IPS-15b (cell line): ENCODE measurements at regions not wholly inside any gene's neighbourhood (a gene's known extent, or its start where the extent isn't known, plus 50 kb on each side); places are given as distances from the start of the nearest gene placed in this dataset.

Source experiments
- H3K27me3 ChIP-seq: one replicate; pipeline ENCODE4 v1.6.1; 2013; ENCODE audit warnings: low read length; ENCODE audit not compliant: control insufficient read depth, insufficient read depth
- H3K36me3 ChIP-seq: one replicate; pipeline ENCODE4 v1.6.1; 2013; ENCODE audit warnings: low read length; ENCODE audit not compliant: control insufficient read depth, insufficient read depth
- H3K4me1 ChIP-seq: one replicate; pipeline ENCODE4 v1.6.1; 2013; ENCODE audit warnings: mild to moderate bottlenecking, low read length; ENCODE audit not compliant: control insufficient read depth, insufficient read depth
- H3K4me3 ChIP-seq: one replicate; pipeline ENCODE4 v1.5.1; 2013; ENCODE audit warnings: low read depth, low read length
- H3K9ac ChIP-seq: one replicate; pipeline ENCODE4 v1.6.1; 2013; ENCODE audit warnings: low read depth, mild to moderate bottlenecking, low read length
- H3K9me3 ChIP-seq: one replicate; pipeline ENCODE4 v1.6.1; 2013; ENCODE audit warnings: mild to moderate bottlenecking, low read length; ENCODE audit not compliant: control insufficient read depth, insufficient read depth

DNA sequence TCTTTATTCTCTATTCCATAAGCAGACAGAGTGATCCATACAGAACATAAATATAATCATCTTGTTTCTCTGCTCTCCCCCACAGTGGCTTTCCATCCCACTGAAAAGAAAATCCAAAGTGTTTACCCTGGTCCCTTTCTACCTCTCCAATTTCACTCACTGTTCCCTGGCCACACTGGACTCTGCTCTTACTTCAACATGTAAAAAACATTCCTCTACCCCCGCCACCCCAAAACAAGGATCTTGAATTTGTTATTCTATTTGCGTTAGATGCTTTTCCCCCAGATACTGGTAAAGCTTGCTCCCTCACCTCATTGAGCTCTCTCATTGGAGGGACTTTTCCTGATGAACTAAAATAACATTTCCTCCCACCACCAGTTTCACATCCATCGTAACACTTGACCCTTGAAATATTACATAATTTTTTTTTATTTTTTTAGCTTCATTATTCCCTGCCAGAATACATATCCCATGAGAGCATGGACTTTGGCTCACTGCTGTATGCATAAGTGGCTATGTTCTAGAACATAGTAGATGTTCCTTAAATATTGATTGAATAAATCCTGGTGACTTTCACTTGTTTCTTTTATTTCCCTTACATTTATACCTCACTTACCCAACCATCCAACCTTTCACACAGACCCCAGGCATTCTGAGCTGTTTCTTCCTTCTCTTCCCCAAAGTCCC is 162.7 kb upstream of the MEIS2 start:
- Histone ChIP-seq H3K36me3 (no peaks in the 10 kb centered on the region), H3K4me3 (no peak overlapping the region), H3K4me1 (no peaks in the 10 kb centered on the region), H3K9me3 (no peaks in the 10 kb centered on the region), H3K27me3 (no peaks in the 10 kb centered on the region), H3K9ac (no peak overlapping the region)

DNA sequence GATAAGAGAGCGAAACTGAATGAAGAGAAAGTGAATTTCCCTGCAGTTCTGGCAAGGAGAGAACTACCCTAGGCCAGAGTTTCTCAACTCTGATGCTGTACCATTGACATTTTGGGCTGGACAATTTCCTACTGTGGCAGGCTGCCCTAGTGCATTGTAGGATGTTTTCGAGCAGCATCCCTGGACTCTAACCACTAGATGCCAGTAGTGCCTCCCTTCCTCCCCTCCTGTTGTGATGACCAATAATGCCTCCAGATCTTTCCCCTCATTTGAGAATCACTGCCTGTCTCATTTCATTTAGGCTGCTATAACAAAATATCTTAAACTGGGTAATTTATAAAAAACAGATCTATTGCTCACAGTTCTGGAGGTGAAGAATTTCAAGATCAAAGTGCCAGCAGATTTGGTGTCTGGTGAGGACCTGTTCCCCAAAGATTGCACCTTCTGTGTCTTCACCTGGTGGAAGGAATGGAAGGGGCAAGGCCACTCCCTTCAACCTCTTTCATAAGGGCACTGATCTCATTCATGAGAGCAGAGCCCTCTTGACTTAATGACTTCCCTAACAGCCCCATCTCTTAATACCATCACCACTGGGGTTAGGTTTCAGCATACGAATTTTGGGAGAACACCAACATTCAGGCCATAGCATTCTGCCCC is 188.9 kb upstream of the MEIS2 start:
- Histone ChIP-seq H3K27me3 (no peaks in the 10 kb centered on the region), H3K4me3 (no peak overlapping the region), H3K9ac (no peak overlapping the region), H3K9me3 (no peaks in the 10 kb centered on the region), H3K36me3 (peaks cover 2% of the 10 kb centered on the region), H3K4me1 (no peaks in the 10 kb centered on the region)

DNA sequence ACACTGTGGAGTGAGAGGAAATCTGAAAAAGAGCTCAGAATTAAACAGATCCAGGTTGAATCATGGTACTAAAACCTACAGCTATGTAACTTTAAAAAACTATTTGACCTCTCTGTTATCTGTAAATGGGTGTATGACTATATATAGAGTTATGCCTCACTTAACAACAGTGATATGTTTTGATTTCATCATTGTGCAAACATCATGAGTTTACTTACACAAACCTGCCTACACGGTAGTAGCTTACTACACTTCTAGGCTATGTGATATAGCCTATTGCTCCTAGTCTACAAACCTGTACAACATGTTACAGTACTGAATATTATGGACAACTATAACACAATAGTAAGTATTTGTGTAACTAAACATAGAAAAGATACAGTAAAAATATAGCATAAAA is 191.6 kb upstream of the MEIS2 start:
- Histone ChIP-seq H3K36me3 (peaks cover 2% of the 10 kb centered on the region), H3K4me3 (no peak overlapping the region), H3K9ac (no peak overlapping the region), H3K4me1 (no peaks in the 10 kb centered on the region), H3K9me3 (no peaks in the 10 kb centered on the region), H3K27me3 (no peaks in the 10 kb centered on the region)

DNA sequence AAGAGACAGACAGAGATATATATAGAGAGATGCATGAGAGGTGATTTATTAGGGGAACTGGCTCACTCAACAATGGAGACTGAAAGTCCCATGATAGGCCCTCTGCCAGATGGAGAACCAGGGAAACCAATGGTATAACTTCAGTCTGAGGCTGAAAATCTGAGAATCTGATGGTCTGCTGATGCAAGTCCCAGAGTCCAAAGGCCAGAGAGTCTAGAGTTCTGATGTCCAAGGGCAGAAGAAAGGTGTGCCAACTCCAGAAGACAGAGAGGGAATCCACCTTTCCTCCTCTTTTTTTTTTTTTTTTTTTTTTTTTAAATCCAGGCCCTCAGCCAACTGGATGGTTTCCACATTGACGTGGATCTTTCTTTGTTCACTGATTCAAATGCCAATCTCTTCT is 197.9 kb upstream of the MEIS2 start:
- Histone ChIP-seq H3K36me3 (no peaks in the 10 kb centered on the region), H3K9me3 (no peaks in the 10 kb centered on the region), H3K4me3 (no peak overlapping the region), H3K4me1 (no peaks in the 10 kb centered on the region), H3K27me3 (no peaks in the 10 kb centered on the region), H3K9ac (no peak overlapping the region)

DNA sequence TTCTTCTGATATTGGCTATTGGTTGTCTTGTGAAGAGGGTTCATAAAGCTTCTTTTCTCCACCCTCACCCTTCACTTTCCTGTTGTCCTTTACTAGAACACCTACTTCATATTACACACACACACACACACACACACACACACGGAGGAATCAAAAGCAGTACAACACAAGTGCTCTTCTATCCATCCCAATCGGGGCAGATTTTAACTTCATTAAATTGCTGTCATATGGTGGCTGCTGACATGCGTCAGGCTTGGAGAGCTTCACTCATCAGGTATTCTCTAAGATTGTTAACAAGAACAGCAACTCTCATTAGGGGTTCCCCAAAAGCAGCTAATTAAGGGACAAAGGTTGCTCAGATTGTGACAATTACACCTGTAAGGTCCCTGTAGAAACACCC is 239.1 kb upstream of the MEIS2 start:
- H3K4me3 ChIP-seq, result no peak overlapping the region
- H3K27me3 ChIP-seq, result no peaks in the 10 kb centered on the region
- no peaks in the 10 kb centered on the region for H3K9me3 ChIP-seq
- no peaks in the 10 kb centered on the region for H3K4me1 ChIP-seq
- H3K36me3 ChIP-seq, result no peaks in the 10 kb centered on the region
- no peak overlapping the region for H3K9ac ChIP-seq

DNA sequence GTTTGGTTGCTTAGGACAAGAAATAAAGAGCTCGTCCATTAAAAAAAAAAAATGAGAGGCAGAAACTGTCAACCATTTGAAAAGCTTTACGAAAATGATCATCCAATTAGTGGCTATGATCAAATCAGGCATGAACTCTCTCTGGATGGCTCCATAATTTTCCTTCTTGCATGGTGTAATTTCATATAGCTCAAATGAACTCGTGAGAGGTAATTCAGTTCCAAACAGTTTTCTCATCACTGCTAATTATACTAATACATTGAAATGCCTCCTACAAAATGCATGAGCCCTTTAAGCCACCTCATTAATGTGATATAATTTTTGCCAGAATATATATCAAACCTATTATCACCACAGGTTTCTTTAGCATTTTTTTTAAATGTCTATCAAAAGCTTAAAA is 239.5 kb upstream of the MEIS2 start:
- no peak overlapping the region for H3K4me3 ChIP-seq
- no peaks in the 10 kb centered on the region for H3K36me3 ChIP-seq
- no peaks in the 10 kb centered on the region for H3K9me3 ChIP-seq
- H3K4me1 ChIP-seq, result no peaks in the 10 kb centered on the region
- H3K9ac ChIP-seq, result no peak overlapping the region
- no peaks in the 10 kb centered on the region for H3K27me3 ChIP-seq

DNA sequence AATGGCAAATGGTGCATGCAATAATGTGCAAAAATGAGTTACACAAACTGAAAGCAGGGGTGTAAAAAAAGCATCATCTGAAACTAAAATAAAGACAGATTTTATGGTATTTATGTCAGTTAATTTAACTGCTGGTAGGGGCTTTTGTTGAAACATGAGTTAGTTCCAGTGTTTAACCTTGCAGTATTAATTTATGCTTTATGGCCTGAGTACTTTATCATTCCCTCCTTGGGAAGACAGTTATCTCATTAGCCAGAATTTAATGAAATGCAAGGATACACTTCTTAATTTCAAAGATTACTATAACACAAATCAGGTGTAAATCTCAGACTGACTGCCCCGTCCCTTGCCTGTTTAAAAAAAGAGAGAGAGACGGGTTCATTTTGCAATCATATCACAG is 240.1 kb upstream of the MEIS2 start:
- Histone ChIP-seq H3K36me3 (no peaks in the 10 kb centered on the region), H3K27me3 (no peaks in the 10 kb centered on the region)

DNA sequence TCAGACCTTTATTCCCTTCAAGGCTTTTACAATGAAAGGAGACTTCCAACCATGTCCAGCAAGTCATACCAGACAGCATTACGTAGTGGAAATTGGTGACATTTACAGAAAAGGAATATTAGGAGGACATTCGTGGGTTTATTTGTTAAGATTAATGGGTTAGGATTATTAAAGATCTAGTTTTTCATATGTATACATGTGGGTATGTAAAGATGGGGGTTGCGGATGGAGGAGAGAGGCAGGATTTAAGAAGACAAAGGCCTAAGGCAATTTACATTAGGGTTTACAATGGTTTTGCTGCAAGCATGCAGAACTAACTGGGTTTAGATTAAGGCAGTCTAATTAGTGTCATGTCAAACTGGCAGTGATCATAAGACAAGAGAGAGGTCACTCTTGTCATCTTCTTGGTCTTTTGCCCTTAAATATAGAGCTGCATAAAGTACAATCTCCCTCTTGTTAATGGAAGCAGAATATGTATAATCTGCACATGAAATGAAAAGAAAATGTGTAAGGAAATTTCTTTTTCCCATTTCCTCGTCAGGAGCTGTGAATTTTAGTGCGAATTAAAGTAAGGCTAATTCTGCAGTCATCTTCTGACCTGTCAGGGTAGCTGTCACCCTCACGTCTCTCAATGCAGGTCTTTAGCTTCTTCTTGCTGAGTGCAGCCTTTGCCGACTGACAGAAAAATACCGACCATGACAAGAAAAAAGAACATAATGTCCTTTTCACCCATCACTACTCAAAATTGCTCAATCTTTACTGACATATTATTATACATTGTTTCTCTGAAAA is 258.9 kb upstream of the MEIS2 start:
- no peaks in the 10 kb centered on the region for H3K9me3 ChIP-seq
- no peaks in the 10 kb centered on the region for H3K36me3 ChIP-seq
- no peak overlapping the region for H3K9ac ChIP-seq
- H3K27me3 ChIP-seq, result no peaks in the 10 kb centered on the region
- H3K4me3 ChIP-seq, result no peak overlapping the region
- H3K4me1 ChIP-seq, result peaks cover 14% of the 10 kb centered on the region

More for the DNA sequence above, 240.1 kb upstream of the MEIS2 start:
- Histone ChIP-seq H3K4me3 (no peak overlapping the region), H3K4me1 (no peaks in the 10 kb centered on the region), H3K9ac (no peak overlapping the region), H3K9me3 (no peaks in the 10 kb centered on the region)

DNA sequence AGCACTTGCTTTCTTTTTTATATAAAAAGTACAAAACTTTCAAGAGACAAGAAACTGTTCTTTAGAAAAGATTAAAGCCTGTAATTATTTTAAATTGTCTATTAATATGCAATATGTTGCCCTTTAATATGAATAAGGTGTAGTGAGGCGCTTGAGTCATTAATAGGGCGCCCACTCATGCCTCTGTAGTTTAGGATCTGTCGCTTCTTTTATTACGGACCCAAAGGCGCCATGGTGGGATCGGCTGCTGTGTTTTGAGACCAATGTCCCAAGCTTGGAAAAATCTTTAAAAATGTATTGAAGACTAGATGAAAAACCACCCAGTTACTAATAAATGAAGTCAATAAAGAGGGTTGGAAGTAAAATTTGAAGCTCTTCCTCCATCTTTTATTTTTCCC is 259.5 kb upstream of the MEIS2 start:
- no peak overlapping the region for H3K4me3 ChIP-seq
- no peaks in the 10 kb centered on the region for H3K9me3 ChIP-seq
- no peaks in the 10 kb centered on the region for H3K36me3 ChIP-seq
- H3K27me3 ChIP-seq, result no peaks in the 10 kb centered on the region
- H3K9ac ChIP-seq, result no peak overlapping the region
- H3K4me1 ChIP-seq, result peaks cover 14% of the 10 kb centered on the region

DNA sequence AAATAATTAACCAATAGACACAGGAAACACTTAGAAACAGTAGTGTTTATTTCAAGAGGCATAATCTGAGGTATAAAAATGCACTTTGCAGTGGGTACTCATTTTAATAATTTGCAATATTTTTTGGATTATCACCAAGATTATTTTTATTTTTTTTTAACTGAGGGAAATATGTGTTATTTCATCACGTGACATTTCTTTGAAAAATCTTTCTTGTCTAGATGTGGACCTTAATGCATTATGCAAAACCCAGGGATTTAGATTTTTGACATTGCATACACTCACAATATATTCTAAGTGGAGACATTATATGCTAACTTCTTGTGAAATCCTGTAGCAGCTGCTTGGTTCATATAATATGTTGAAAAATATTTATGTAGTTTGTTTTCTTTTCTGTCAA is 260.4 kb upstream of the MEIS2 start:
- Histone ChIP-seq H3K36me3 (no peaks in the 10 kb centered on the region), H3K9me3 (no peaks in the 10 kb centered on the region), H3K27me3 (no peaks in the 10 kb centered on the region), H3K9ac (no peak overlapping the region), H3K4me3 (no peak overlapping the region), H3K4me1 (peaks cover 14% of the 10 kb centered on the region)

DNA sequence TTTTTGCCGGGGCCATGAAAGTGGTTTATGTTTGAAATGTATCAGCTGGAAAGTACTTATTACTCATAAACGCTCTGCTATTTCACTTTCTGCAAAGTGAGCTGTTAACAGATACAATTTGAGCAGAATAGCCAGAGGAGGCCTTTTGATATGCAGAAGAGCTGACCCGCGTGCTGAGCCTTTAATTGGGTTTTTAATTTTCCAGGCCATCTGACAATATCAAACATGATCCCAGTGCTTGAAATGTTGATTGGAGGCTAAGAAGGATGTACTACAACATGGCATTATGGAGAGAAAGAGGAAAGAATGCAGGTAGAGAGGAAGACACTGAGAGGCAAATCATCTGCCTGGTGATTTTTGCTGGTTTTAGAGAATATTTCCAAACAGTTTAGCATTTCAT is 261.3 kb upstream of the MEIS2 start:
- no peaks in the 10 kb centered on the region for H3K27me3 ChIP-seq
- no peaks in the 10 kb centered on the region for H3K36me3 ChIP-seq
- H3K4me3 ChIP-seq, result no peak overlapping the region
- peaks cover 14% of the 10 kb centered on the region for H3K4me1 ChIP-seq
- no peaks in the 10 kb centered on the region for H3K9me3 ChIP-seq
- H3K9ac ChIP-seq, result no peak overlapping the region

DNA sequence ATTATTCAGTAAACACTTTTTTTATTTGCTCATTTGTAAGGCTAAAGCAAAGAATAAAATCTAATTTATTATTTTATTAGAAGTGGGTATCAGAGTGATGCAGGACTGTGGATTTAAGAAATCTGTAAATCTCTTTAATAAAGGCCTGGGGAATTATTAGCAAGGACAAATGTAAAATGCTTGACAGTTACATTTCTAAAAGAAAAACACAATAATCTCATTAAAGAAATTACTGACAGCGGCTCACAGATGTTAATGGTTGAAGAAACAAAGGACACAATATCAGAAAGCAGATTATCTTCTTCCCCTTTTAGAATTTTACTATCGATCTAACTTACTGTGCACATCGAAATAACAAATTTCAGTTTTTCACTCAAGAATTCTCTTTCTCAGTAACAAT is 262.1 kb upstream of the MEIS2 start:
- Histone ChIP-seq H3K9ac (no peak overlapping the region), H3K36me3 (no peaks in the 10 kb centered on the region), H3K27me3 (no peaks in the 10 kb centered on the region), H3K9me3 (no peaks in the 10 kb centered on the region), H3K4me3 (no peak overlapping the region), H3K4me1 (peaks cover 14% of the 10 kb centered on the region)
